Hepatocyte (in vitro differentiated cells): ENCODE measurements at regions not wholly inside any gene's neighbourhood (a gene's known extent, or its start where the extent isn't known, plus 50 kb on each side); places are given as distances from the start of the nearest gene placed in this dataset.

ENCODE experiments used
- DNase-seq: peaks from one replicate; pipeline ENCODE4 v3.0.0-alpha.2; 2016; ENCODE audit warnings: low spot score
- H2AFZ ChIP-seq: fragments of 200-600 bp; sonication (generic); 2 replicates; pipeline ENCODE4 v1.6.0; 2016; ENCODE audit warnings: antibody characterized with exemption, mild to moderate bottlenecking
- H3K27ac ChIP-seq: fragments of 200-600 bp; sonication (generic); 2 replicates; pipeline ENCODE4 v1.5.1; 2016; ENCODE audit warnings: mild to moderate bottlenecking
- H3K27me3 ChIP-seq: fragments of 200-600 bp; sonication (generic); 2 replicates; pipeline ENCODE4 v1.6.1; 2016
- H3K36me3 ChIP-seq: fragments of 200-600 bp; sonication (generic); replicated peaks from 2 replicates; pipeline ENCODE4 v1.5.1; 2016; ENCODE audit warnings: low read depth; ENCODE audit not compliant: insufficient read depth
- H3K4me1 ChIP-seq: fragments of 200-600 bp; sonication (generic); 2 replicates; pipeline ENCODE4 v1.5.1; 2016; ENCODE audit warnings: mild to moderate bottlenecking, moderate library complexity; ENCODE audit not compliant: insufficient read depth
- H3K4me2 ChIP-seq: fragments of 200-600 bp; sonication (generic); 2 replicates; pipeline ENCODE4 v1.6.0; 2016
- H3K4me3 ChIP-seq: fragments of 200-600 bp; sonication (generic); 2 replicates; pipeline ENCODE4 v1.5.1; 2016; ENCODE audit warnings: mild to moderate bottlenecking
- H3K79me2 ChIP-seq: fragments of 200-600 bp; sonication (generic); 2 replicates; pipeline ENCODE4 v1.6.0; 2017; ENCODE audit warnings: mild to moderate bottlenecking
- H3K9me2 ChIP-seq: fragments of 200-600 bp; sonication (generic); replicated peaks from 2 replicates; pipeline ENCODE4 v1.6.0; 2017; ENCODE audit warnings: mild to moderate bottlenecking; ENCODE audit not compliant: insufficient read depth
- H3K9me3 ChIP-seq: fragments of 200-600 bp; sonication (generic); 2 replicates; pipeline ENCODE4 v1.5.1; 2016; ENCODE audit warnings: low read depth, mild to moderate bottlenecking
- H4K20me1 ChIP-seq: fragments of 200-600 bp; sonication (generic); 2 replicates; pipeline ENCODE4 v1.6.0; 2016; ENCODE audit warnings: mild to moderate bottlenecking; ENCODE audit not compliant: insufficient read depth, poor library complexity, severe bottlenecking
- CTCF ChIP-seq: fragments of 200-600 bp; sonication (generic); IDR thresholded peaks from 2 replicates; pipeline ENCODE4 v1.5.1; 2016; ENCODE audit warnings: antibody characterized with exemption, mild to moderate bottlenecking; ENCODE audit not compliant: poor library complexity
- EZH2 ChIP-seq: fragments of 200-600 bp; sonication (generic); IDR thresholded peaks from 2 replicates; pipeline ENCODE4 v1.6.1; 2016; ENCODE audit warnings: antibody characterized with exemption, mild to moderate bottlenecking, borderline replicate concordance
- EZH2phosphoT487 ChIP-seq: fragments of 200-600 bp; sonication (generic); IDR thresholded peaks from one replicate; pipeline ENCODE4 v1.6.1; 2018; ENCODE audit warnings: antibody characterized with exemption, mild to moderate bottlenecking, low read depth, moderate library complexity; ENCODE audit not compliant: unreplicated experiment, severe bottlenecking
- WGBS: methylation state at CpG from one replicate; pipeline ENCODE4 v1.1.6; 2016; ENCODE audit warnings: low lambda C conversion rate; ENCODE audit errors: missing lambda C conversion rate; 5-methylcytosine and 5-hydroxymethylcytosine counted together

GRCh38 chr14:53836551-53836950 is 120.1 kb downstream of the BMP4 start:
- no peak overlapping the region for H3K4me2 ChIP-seq
- DNase-seq: no peak
- no peaks in the 10 kb centered on the region for H3K9me3 ChIP-seq
- no peaks in the 10 kb centered on the region for H3K27me3 ChIP-seq
- H3K4me1 ChIP-seq: peaks cover 4% of the 10 kb centered on the region
- H2AFZ ChIP-seq: no peak overlapping the region
- H3K4me3 ChIP-seq: no peak overlapping the region
- no peak overlapping the region for H3K27ac ChIP-seq
- TF ChIP-seq EZH2 (no peak), CTCF (no peak), EZH2phosphoT487 (no peak)
- H4K20me1 ChIP-seq: no peaks in the 10 kb centered on the region
- no peaks in the 10 kb centered on the region for H3K9me2 ChIP-seq
- no peaks in the 10 kb centered on the region for H3K79me2 ChIP-seq
- 85% methylated on average over 2 of the region's 2 CpGs for WGBS
- H3K36me3 ChIP-seq: no peaks in the 10 kb centered on the region

DNA sequence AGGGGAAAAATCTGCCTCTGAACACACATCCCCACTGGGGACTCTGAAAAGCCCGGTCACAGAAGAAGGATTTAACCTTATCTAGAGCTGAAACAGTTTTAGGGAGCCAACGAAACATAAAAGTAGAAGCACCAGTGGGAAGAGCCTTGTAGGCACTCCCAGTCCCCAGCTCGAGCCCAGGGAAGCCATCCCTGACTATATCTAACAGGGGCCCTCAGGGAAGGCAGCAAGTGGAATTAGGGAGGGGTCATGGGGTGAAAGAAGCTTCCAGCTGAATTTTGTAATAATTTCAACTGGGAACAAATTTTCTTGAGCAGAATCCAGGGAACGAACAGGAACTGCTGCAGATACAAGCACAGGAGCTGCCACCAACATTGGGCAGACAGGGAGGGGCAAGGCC is 127.8 kb downstream of the BMP4 start:
- Histone ChIP-seq H3K4me3 (no peak overlapping the region), H3K27ac (no peak overlapping the region), H3K4me2 (no peak overlapping the region), H3K27me3 (no peaks in the 10 kb centered on the region), H3K9me2 (no peaks in the 10 kb centered on the region), H4K20me1 (no peaks in the 10 kb centered on the region), H3K4me1 (no peaks in the 10 kb centered on the region), H3K9me3 (no peaks in the 10 kb centered on the region), H2AFZ (no peak overlapping the region), H3K36me3 (no peaks in the 10 kb centered on the region), H3K79me2 (no peaks in the 10 kb centered on the region)
- 64% methylated on average over 4 of the region's 4 CpGs for whole genome bisulfite sequencing
- no peak for DNase-seq
- TF ChIP-seq EZH2 (no peak), EZH2phosphoT487 (no peak), CTCF (no peak)

- Histone ChIP-seq H3K9me2 (no peaks in the 10 kb centered on the region), H3K4me2 (no peak overlapping the region), H3K36me3 (no peaks in the 10 kb centered on the region), H2AFZ (no peak overlapping the region), H3K4me1 (no peaks in the 10 kb centered on the region), H3K79me2 (no peaks in the 10 kb centered on the region), H3K9me3 (no peaks in the 10 kb centered on the region), H4K20me1 (no peaks in the 10 kb centered on the region), H3K27me3 (no peaks in the 10 kb centered on the region), H3K27ac (no peak overlapping the region), H3K4me3 (no peak overlapping the region)
- no peak for TF ChIP-seq CTCF
- TF ChIP-seq EZH2phosphoT487: no peak
- WGBS: 91% methylated on average over 1 of the region's 1 CpG
- no peak for DNase-seq
Measured at GRCh38 chr14:53824061-53824460, 132.6 kb downstream of the BMP4 start.

GRCh38 chr14:53814392-53814791 is 142.2 kb downstream of the BMP4 start:
- H3K4me1 ChIP-seq: no peaks in the 10 kb centered on the region
- no peak overlapping the region for H3K4me2 ChIP-seq
- no peaks in the 10 kb centered on the region for H3K79me2 ChIP-seq
- no peak overlapping the region for H3K27ac ChIP-seq
- no peaks in the 10 kb centered on the region for H4K20me1 ChIP-seq
- H3K36me3 ChIP-seq: no peaks in the 10 kb centered on the region
- DNase-seq: no peak
- H2AFZ ChIP-seq: no peak overlapping the region
- H3K9me2 ChIP-seq: no peaks in the 10 kb centered on the region
- H3K4me3 ChIP-seq: no peak overlapping the region
- WGBS: 50% methylated on average over 4 of the region's 4 CpGs
- TF ChIP-seq EZH2: no peak
- TF ChIP-seq EZH2phosphoT487: no peak
- TF ChIP-seq CTCF: no peak
- no peaks in the 10 kb centered on the region for H3K9me3 ChIP-seq
- no peaks in the 10 kb centered on the region for H3K27me3 ChIP-seq
